ENCODE measurements at regions not wholly inside any gene's neighbourhood (a gene's known extent, or its start where the extent isn't known, plus 50 kb on each side); places are given as distances from the start of the nearest gene placed in this dataset.

- ChIA-PET POLR2A (no interaction called here), CTCF (no interaction called here)
- TF ChIP-seq ZNF384 (IDR thresholded peaks at IDR 0.05) (no peak), NFRKB (IDR thresholded peaks at IDR 0.05) (no peak), LEF1 (IDR thresholded peaks at IDR 0.05; ENCODE audit: borderline replicate concordance) (no peak), TARDBP (IDR thresholded peaks at IDR 0.05) (no peak), ARNT (IDR thresholded peaks at IDR 0.05) (no peak), ELF4 (IDR thresholded peaks at IDR 0.05) (no peak)
- no peak for DNase-seq (ENCODE audit: extremely low spot score)
Observed at GRCh38 chr1:219294251-219294650, 120.6 kb downstream of the LYPLAL1 start.

GRCh38 chr1:219293410-219293809, 119.7 kb downstream of the LYPLAL1 start:
- no peak for DNase-seq (ENCODE audit: extremely low spot score)
- TF ChIP-seq ELF4 (IDR thresholded peaks at IDR 0.05) (no peak), SUZ12 (IDR thresholded peaks at IDR 0.05) (no peak), FOXK2 (IDR thresholded peaks at IDR 0.05) (no peak), L3MBTL2 (conservative IDR thresholded peaks at IDR 0.05) (no peak), BHLHE40 (IDR thresholded peaks at IDR 0.05; ENCODE audit: borderline replicate concordance) (no peak), FOXM1 (IDR thresholded peaks at IDR 0.05; ENCODE audit: borderline replicate concordance) (no peak), SP1 (IDR thresholded peaks at IDR 0.05) (no peak), TARDBP (IDR thresholded peaks at IDR 0.05) (no peak), ZNF384 (IDR thresholded peaks at IDR 0.05) (no peak), ARNT (IDR thresholded peaks at IDR 0.05) (no peak), NFRKB (IDR thresholded peaks at IDR 0.05) (no peak), HDGF (IDR thresholded peaks at IDR 0.05; ENCODE audit: borderline replicate concordance) (no peak)
- POLR2A ChIA-PET: no interaction called here
- CTCF ChIA-PET: no interaction called here

- ChIA-PET CTCF (no interaction called here), POLR2A (no interaction called here)
- TF ChIP-seq PKNOX1 (IDR thresholded peaks at IDR 0.05) (no peak), L3MBTL2 (conservative IDR thresholded peaks at IDR 0.05) (no peak), FOXA1 (IDR thresholded peaks at IDR 0.05) (no peak), FOXK2 (IDR thresholded peaks at IDR 0.05) (no peak)
- no peak for DNase-seq (ENCODE audit: extremely low spot score)
Observed at GRCh38 chr1:219292999-219293398, 119.3 kb downstream of the LYPLAL1 start.

GRCh38 chr1:219292341-219292740, 118.7 kb downstream of the LYPLAL1 start:
- TF ChIP-seq SUZ12 (IDR thresholded peaks at IDR 0.05): no peak
- no peak for TF ChIP-seq HDGF (IDR thresholded peaks at IDR 0.05; ENCODE audit: borderline replicate concordance)
- no peak for TF ChIP-seq PKNOX1 (IDR thresholded peaks at IDR 0.05)
- no peak for TF ChIP-seq FOXK2 (IDR thresholded peaks at IDR 0.05)
- TF ChIP-seq SP1 (IDR thresholded peaks at IDR 0.05): no peak
- no peak for TF ChIP-seq LEF1 (IDR thresholded peaks at IDR 0.05; ENCODE audit: borderline replicate concordance)
- TF ChIP-seq ARNT (IDR thresholded peaks at IDR 0.05): no peak
- TF ChIP-seq ELF4 (IDR thresholded peaks at IDR 0.05): no peak
- no peak for TF ChIP-seq TARDBP (IDR thresholded peaks at IDR 0.05)
- TF ChIP-seq NFRKB (IDR thresholded peaks at IDR 0.05): no peak
- no peak for TF ChIP-seq FOXA1 (IDR thresholded peaks at IDR 0.05)
- TF ChIP-seq ZNF384 (IDR thresholded peaks at IDR 0.05): no peak
- no peak for TF ChIP-seq BHLHE40 (IDR thresholded peaks at IDR 0.05; ENCODE audit: borderline replicate concordance)
- no peak for DNase-seq (ENCODE audit: extremely low spot score)
- CTCF ChIA-PET: no interaction called here
- POLR2A ChIA-PET: no interaction called here

GRCh38 chr1:219289171-219289570, 115.5 kb downstream of the LYPLAL1 start:
- TF ChIP-seq FOXA1 (IDR thresholded peaks at IDR 0.05) (no peak), HDGF (IDR thresholded peaks at IDR 0.05; ENCODE audit: borderline replicate concordance) (no peak), ELF4 (IDR thresholded peaks at IDR 0.05) (no peak), FOXM1 (IDR thresholded peaks at IDR 0.05; ENCODE audit: borderline replicate concordance) (no peak), FOXK2 (IDR thresholded peaks at IDR 0.05) (no peak), LEF1 (IDR thresholded peaks at IDR 0.05; ENCODE audit: borderline replicate concordance) (no peak), CTBP1 (IDR thresholded peaks at IDR 0.05; ENCODE audit: borderline replicate concordance) (no peak), SP1 (IDR thresholded peaks at IDR 0.05) (no peak), PKNOX1 (IDR thresholded peaks at IDR 0.05) (no peak), TARDBP (IDR thresholded peaks at IDR 0.05) (no peak)
- DNase-seq (ENCODE audit: extremely low spot score): no peak
- ChIA-PET CTCF (no interaction called here), POLR2A (no interaction called here)

GRCh38 chr1:219283541-219283940, 109.9 kb downstream of the LYPLAL1 start:
- ChIA-PET CTCF (interaction anchor here (0.6 kb wide), 1 partner anchor 42 kb away, joined by 3 read pairs; no protein-coding TSS in a partner anchor), POLR2A (no interaction called here)

More at GRCh38 chr1:219283541-219283940, 109.9 kb downstream of the LYPLAL1 start:
- TF ChIP-seq L3MBTL2 (conservative IDR thresholded peaks at IDR 0.05): no peak
- no peak for TF ChIP-seq BHLHE40 (IDR thresholded peaks at IDR 0.05; ENCODE audit: borderline replicate concordance)
- TF ChIP-seq TARDBP (IDR thresholded peaks at IDR 0.05): no peak
- no peak for TF ChIP-seq LEF1 (IDR thresholded peaks at IDR 0.05; ENCODE audit: borderline replicate concordance)
- TF ChIP-seq ARNT (IDR thresholded peaks at IDR 0.05): no peak
- no peak for TF ChIP-seq CTBP1 (IDR thresholded peaks at IDR 0.05; ENCODE audit: borderline replicate concordance)
- TF ChIP-seq HDGF (IDR thresholded peaks at IDR 0.05; ENCODE audit: borderline replicate concordance): no peak
- no peak for TF ChIP-seq ZNF384 (IDR thresholded peaks at IDR 0.05)
- TF ChIP-seq SP1 (IDR thresholded peaks at IDR 0.05): no peak
- no peak for TF ChIP-seq NFRKB (IDR thresholded peaks at IDR 0.05)
- TF ChIP-seq ELF4 (IDR thresholded peaks at IDR 0.05): no peak
- TF ChIP-seq FOXK2 (IDR thresholded peaks at IDR 0.05): no peak
- TF ChIP-seq PKNOX1 (IDR thresholded peaks at IDR 0.05): no peak
- TF ChIP-seq SUZ12 (IDR thresholded peaks at IDR 0.05): no peak
- TF ChIP-seq FOXA1 (IDR thresholded peaks at IDR 0.05): no peak
- TF ChIP-seq FOXM1 (IDR thresholded peaks at IDR 0.05; ENCODE audit: borderline replicate concordance): no peak
- no peak for DNase-seq (ENCODE audit: extremely low spot score)

Measured in HEK293T (cell line).